Neural cell (in vitro differentiated cells): ENCODE measurements at regions not wholly inside any gene's neighbourhood (a gene's known extent, or its start where the extent isn't known, plus 50 kb on each side); places are given as distances from the start of the nearest gene placed in this dataset.

Source experiments
- CTCF ChIP-seq: fragments of 450-650 bp; IDR thresholded peaks from 2 replicates; pipeline ENCODE4 v1.5.1; 2014; ENCODE audit warnings: antibody characterized with exemption, mild to moderate bottlenecking, moderate library complexity; ENCODE audit not compliant: poor library complexity, severe bottlenecking
- POLR2AphosphoS5 ChIP-seq: IDR thresholded peaks from 2 replicates; pipeline ENCODE4 v1.6.1; 2012
- SMC3 ChIP-seq: fragments of 450-650 bp; conservative IDR thresholded peaks from 2 replicates; pipeline ENCODE4 v1.6.1; 2014; ENCODE audit warnings: antibody characterized with exemption, mild to moderate bottlenecking, moderate library complexity; ENCODE audit not compliant: poor library complexity

GRCh38 chr16:31708348-31708747 is 165.3 kb upstream of the ZNF267 start:
- TF ChIP-seq CTCF (no peak), POLR2AphosphoS5 (no peak), SMC3 (no peak)
